ENCODE measurements at regions not wholly inside any gene's neighbourhood (a gene's known extent, or its start where the extent isn't known, plus 50 kb on each side); places are given as distances from the start of the nearest gene placed in this dataset.

- Histone ChIP-seq H3K4me3 (no peak overlapping the region), H3K27me3 (no peaks in the 10 kb centered on the region), H3K9me3 (no peaks in the 10 kb centered on the region), H3K27ac (no peak overlapping the region), H3K4me1 (no peaks in the 10 kb centered on the region), H3K36me3 (no peaks in the 10 kb centered on the region)
- intact Hi-C loops (cut with DNase I), result no loop called here
- TF ChIP-seq CTCF (IDR thresholded peaks at IDR 0.05) (no peak), POLR2A (IDR thresholded peaks at IDR 0.05) (no peak), POLR2AphosphoS5 (IDR thresholded peaks at IDR 0.05; ENCODE audit: insufficient read depth in 1 of 2, low read depth in 1 of 2) (no peak)
- no peak for DNase-seq (ENCODE audit: extremely low spot score in 2 of 2)
Measured at GRCh38 chr3:170644711-170645110, 58.8 kb upstream of the SLC7A14 start.

- Histone ChIP-seq H3K4me3 (no peak overlapping the region), H3K9me3 (no peaks in the 10 kb centered on the region), H3K36me3 (no peaks in the 10 kb centered on the region), H3K27me3 (no peaks in the 10 kb centered on the region), H3K4me1 (no peaks in the 10 kb centered on the region), H3K27ac (no peak overlapping the region)
- no peak for TF ChIP-seq POLR2A (IDR thresholded peaks at IDR 0.05)
- no peak for TF ChIP-seq CTCF (IDR thresholded peaks at IDR 0.05)
- TF ChIP-seq POLR2AphosphoS5 (IDR thresholded peaks at IDR 0.05; ENCODE audit: insufficient read depth in 1 of 2, low read depth in 1 of 2), result no peak
- DNase-seq (ENCODE audit: extremely low spot score in 2 of 2), result no peak
- intact Hi-C loops (cut with DNase I), result no loop called here
Measured at GRCh38 chr3:170643831-170644230, 58.0 kb upstream of the SLC7A14 start.

GRCh38 chr3:170642882-170643601 is 57.2 kb upstream of the SLC7A14 start:
- TF ChIP-seq POLR2AphosphoS5 (IDR thresholded peaks at IDR 0.05; ENCODE audit: insufficient read depth in 1 of 2, low read depth in 1 of 2) (no peak), CTCF (IDR thresholded peaks at IDR 0.05) (no peak), POLR2A (IDR thresholded peaks at IDR 0.05) (no peak)
- intact Hi-C loops (cut with DNase I), result no loop called here
- H3K36me3 ChIP-seq, result no peaks in the 10 kb centered on the region
- H3K4me1 ChIP-seq, result no peaks in the 10 kb centered on the region
- H3K4me3 ChIP-seq, result no peak overlapping the region
- H3K9me3 ChIP-seq, result no peaks in the 10 kb centered on the region
- no peak overlapping the region for H3K27ac ChIP-seq
- no peak for DNase-seq (ENCODE audit: extremely low spot score in 2 of 2)
- H3K27me3 ChIP-seq, result no peaks in the 10 kb centered on the region

- Histone ChIP-seq H3K36me3 (no peaks in the 10 kb centered on the region), H3K27me3 (no peaks in the 10 kb centered on the region), H3K4me3 (no peak overlapping the region), H3K4me1 (no peaks in the 10 kb centered on the region), H3K9me3 (no peaks in the 10 kb centered on the region), H3K27ac (no peak overlapping the region)
- no peak for TF ChIP-seq CTCF (IDR thresholded peaks at IDR 0.05)
- no peak for TF ChIP-seq POLR2A (IDR thresholded peaks at IDR 0.05)
- no peak for TF ChIP-seq POLR2AphosphoS5 (IDR thresholded peaks at IDR 0.05; ENCODE audit: insufficient read depth in 1 of 2, low read depth in 1 of 2)
- no peak for DNase-seq (ENCODE audit: extremely low spot score in 2 of 2)
- intact Hi-C loops (cut with DNase I), result no loop called here
Measured at GRCh38 chr3:170641510-170642236, 55.8 kb upstream of the SLC7A14 start.

GRCh38 chr3:170640737-170641171 is 54.9 kb upstream of the SLC7A14 start:
- DNase-seq (ENCODE audit: extremely low spot score in 2 of 2), result no peak
- Histone ChIP-seq H3K9me3 (no peaks in the 10 kb centered on the region), H3K27me3 (no peaks in the 10 kb centered on the region), H3K36me3 (no peaks in the 10 kb centered on the region), H3K4me3 (no peak overlapping the region), H3K27ac (no peak overlapping the region), H3K4me1 (no peaks in the 10 kb centered on the region)
- intact Hi-C loops (cut with DNase I), result no loop called here
- TF ChIP-seq POLR2A (IDR thresholded peaks at IDR 0.05), result no peak
- TF ChIP-seq POLR2AphosphoS5 (IDR thresholded peaks at IDR 0.05; ENCODE audit: insufficient read depth in 1 of 2, low read depth in 1 of 2), result no peak
- no peak for TF ChIP-seq CTCF (IDR thresholded peaks at IDR 0.05)

All from vagina (tissue), 2 donors.